GM10248 (cell line): ENCODE measurements at regions not wholly inside any gene's neighbourhood (a gene's known extent, or its start where the extent isn't known, plus 50 kb on each side); places are given as distances from the start of the nearest gene placed in this dataset.

Experiments
- CTCF ChIA-PET: fragments of 300-600 bp; sonication (Branson Sonifier 250); formaldehyde crosslinking; extraction: SDS; loops from one replicate; lab custom pipeline; 2021; ENCODE audit warnings: antibody characterized with exemption; lab: Yijun Ruan, JAX
- POLR2A ChIA-PET: fragments of 350-650 bp; sonication (Branson Sonifier 250); formaldehyde crosslinking; extraction: SDS; loops from one replicate; lab custom pipeline; 2020; ENCODE audit warnings: antibody characterized with exemption; lab: Yijun Ruan, JAX
- DNase-seq: peaks from one replicate; pipeline ENCODE4 v3.0.0; 2012; ENCODE audit errors: extremely low spot score
- TF ChIP-seq, protein P1 (sequence below): IDR thresholded peaks from 2 replicates; pipeline ENCODE4 v1.5.1; 2012; ENCODE audit warnings: mild to moderate bottlenecking, low read depth; ENCODE audit errors: extremely low read depth, missing control alignments, control extremely low read depth

DNA sequence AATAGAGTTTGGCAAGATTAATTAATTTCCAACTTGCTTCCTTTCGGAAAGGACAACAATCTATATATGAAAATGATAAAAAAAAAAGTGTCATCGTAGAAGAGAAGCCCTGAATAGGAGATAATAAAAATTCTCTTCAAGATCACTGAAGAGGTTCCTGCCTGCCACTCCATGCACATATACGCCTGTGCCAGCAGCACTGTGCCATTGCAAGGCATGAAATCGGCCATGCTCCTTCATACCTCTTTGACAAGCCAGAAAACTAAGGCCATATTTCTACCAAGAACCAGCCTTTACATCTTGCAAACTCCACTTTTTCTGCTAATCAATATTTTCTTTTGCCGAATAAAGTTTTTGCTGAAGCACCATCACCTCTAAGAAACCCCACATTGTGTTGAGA is 365.5 kb downstream of the CXXC4 start:
- TF ChIP-seq, protein P1, sequence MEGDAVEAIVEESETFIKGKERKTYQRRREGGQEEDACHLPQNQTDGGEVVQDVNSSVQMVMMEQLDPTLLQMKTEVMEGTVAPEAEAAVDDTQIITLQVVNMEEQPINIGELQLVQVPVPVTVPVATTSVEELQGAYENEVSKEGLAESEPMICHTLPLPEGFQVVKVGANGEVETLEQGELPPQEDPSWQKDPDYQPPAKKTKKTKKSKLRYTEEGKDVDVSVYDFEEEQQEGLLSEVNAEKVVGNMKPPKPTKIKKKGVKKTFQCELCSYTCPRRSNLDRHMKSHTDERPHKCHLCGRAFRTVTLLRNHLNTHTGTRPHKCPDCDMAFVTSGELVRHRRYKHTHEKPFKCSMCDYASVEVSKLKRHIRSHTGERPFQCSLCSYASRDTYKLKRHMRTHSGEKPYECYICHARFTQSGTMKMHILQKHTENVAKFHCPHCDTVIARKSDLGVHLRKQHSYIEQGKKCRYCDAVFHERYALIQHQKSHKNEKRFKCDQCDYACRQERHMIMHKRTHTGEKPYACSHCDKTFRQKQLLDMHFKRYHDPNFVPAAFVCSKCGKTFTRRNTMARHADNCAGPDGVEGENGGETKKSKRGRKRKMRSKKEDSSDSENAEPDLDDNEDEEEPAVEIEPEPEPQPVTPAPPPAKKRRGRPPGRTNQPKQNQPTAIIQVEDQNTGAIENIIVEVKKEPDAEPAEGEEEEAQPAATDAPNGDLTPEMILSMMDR: no peak
- no peak for DNase-seq
- ChIA-PET CTCF (interaction anchor here (1.3 kb wide), 1 partner anchor 14 kb away, joined by 3 read pairs; no protein-coding TSS in a partner anchor), POLR2A (no interaction called here)

DNA sequence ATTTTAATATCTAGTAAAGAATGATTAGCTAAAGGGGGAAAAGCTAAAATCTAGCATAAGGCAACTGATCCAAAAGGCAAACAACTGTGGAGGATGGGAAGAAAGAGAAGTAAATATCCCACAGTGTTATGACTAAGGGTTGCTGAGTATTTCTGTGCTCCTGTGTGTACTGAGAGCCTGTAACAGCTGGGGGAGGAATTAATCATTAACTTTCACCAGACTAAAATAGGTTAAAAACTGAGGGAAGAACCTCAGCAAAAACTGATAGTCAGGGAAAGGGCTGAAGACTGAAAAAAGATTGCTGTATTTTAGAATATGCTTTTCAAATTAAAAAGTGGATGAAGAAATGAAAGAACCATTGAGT is 365.9 kb downstream of the CXXC4 start:
- CTCF ChIA-PET: interaction anchor here (1.1 to 1.3 kb wide), 2 partner anchors 14 to 35 kb away, joined by 3 read pairs; no protein-coding TSS in a partner anchor
- TF ChIP-seq, protein P1: no peak
- DNase-seq: no peak
- POLR2A ChIA-PET: no interaction called here

DNA sequence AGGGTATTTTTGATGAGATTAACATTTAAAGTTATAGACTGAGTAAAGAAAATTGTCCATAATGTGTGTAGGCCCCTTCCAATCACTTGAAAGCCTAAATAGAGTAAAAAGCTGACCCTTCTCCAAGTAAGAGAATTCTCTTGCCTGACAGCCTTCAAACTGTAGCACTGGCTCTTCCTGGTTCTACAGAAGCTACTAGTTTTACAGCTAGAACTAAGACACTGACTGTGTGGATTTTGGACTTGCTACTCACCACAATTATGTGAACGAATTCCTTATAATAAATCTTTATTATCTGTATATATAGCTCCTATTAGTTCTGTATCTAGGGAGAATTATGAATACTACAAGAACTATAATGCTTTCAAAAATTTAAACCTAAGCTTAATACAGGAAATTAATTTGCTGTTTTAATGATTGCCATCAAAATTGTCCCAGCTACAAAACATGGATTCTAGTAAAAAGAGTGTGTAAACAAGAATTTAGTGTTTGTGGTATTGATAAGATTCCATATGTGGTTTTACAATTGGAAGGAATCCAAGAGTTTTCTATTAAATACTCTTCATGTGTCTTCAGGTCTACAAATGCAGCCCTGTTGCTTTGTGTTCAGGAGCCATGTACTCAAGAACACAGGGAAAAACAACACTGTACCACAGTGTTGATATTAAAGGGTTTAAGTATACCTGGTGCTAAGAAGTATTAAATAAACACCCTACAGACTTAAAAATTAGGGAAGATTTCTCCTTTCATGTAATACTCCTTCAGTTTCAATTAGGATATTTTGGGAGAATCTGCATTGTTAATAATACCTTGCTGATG is 366.5 kb downstream of the CXXC4 start:
- no peak for DNase-seq
- CTCF ChIA-PET: interaction anchor here (1.1 to 1.3 kb wide), 3 partner anchors 12 to 34 kb away, joined by 3 read pairs; no protein-coding TSS in a partner anchor
- POLR2A ChIA-PET: no interaction called here
- TF ChIP-seq, protein P1: no peak

DNA sequence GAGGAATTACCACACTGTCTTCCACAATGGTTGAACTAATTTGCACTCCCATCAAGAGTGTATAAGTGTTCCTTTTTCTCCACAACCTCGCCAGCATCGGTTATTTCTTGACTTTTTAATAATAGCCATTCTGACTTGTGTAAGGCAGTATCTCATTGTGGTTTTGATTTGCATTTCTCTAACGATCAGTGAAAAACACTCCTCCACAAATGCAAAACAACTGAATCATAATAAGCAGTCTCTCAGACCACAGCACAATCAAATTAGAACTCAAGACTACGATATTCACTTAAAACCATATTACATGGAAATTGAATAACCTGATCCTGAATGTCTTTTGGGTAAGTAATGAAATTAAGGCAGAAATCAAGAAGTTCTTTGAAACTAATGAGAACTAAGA is 371.7 kb downstream of the CXXC4 start:
- no peak for DNase-seq
- TF ChIP-seq, protein P1: no peak
- POLR2A ChIA-PET: no interaction called here
- CTCF ChIA-PET: no interaction called here

DNA sequence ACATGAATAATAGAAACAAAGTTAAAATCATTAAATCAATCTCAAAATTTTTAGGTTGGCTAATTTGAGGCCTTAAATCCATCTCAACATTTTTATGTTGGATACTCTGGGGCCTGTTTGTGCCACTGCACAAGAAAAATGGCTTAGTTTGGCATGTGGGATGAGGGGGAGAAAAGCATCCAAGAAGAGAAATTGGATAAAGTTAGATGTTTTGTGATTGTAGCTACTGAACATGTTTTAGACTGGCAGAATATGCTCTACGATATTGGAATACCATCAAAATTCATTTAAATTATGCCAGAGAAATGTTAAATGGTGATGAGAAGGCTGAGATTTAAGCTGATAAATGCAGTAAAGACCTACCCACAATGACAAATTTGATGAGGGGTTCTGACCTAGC is 376.9 kb downstream of the CXXC4 start:
- CTCF ChIA-PET: interaction anchor here (1.2 kb wide), 1 partner anchor 48 kb away, joined by 3 read pairs; no protein-coding TSS in a partner anchor
- POLR2A ChIA-PET: no interaction called here

DNA sequence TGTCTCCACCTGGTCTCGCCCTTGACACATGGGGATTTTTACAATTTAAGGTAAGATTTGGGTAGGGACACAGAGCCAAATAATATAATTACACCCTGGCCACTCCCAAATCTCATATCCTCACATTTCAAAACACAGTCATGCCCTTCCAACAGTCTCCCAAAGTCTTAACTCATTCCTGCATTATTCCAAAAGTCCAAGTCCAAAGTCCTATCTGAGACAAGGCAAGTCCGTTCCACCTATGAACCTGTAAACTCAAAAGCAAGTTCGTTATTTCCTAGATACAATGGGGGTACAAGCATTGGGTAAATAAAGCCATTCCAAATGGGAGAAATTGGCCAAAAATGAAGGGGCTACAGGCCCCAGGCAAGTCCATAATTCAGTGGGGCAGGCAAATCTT is 380.8 kb downstream of the CXXC4 start:
- TF ChIP-seq, protein P1: no peak
- no peak for DNase-seq
- ChIA-PET POLR2A (no interaction called here), CTCF (interaction anchor here (1.6 kb wide), 1 partner anchor 15 kb away, joined by 3 read pairs; no protein-coding TSS in a partner anchor)

More for the DNA sequence above, 376.9 kb downstream of the CXXC4 start:
- no peak for DNase-seq
- TF ChIP-seq, protein P1: no peak
